ENCODE measurements at regions not wholly inside any gene's neighbourhood (a gene's known extent, or its start where the extent isn't known, plus 50 kb on each side); places are given as distances from the start of the nearest gene placed in this dataset.

DNA sequence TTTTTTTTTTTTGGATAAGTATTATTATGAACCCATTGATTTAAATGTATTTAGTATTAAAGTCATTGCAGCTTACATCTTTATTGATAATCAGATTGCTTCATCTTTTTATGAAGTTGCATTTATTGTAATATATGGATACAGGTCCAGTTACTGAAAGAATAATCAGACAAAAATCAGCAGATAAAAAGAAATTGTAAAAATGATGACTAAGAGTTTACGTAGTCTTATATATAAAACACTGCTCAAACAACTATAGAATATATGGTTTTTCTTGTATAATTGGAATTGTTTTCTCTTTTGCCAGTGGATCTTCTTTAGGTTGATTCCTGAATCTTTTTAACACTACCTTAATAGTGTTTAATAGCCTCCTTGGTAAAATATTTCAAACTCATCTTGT lies 378.3 kb downstream of the DUSP6 start:
- TF ChIP-seq TCF12 (IDR thresholded peaks at IDR 0.05; ENCODE audit: low read depth) (no peak), FOXM1 (IDR thresholded peaks at IDR 0.05; ENCODE audit: borderline replicate concordance, low read depth) (no peak), TEAD4 (IDR thresholded peaks at IDR 0.05) (no peak), EP300 (IDR thresholded peaks at IDR 0.05; ENCODE audit: borderline replicate concordance) (no peak), CREB1 (IDR thresholded peaks at IDR 0.05; ENCODE audit: low read depth) (no peak), TAF1 (IDR thresholded peaks at IDR 0.05; ENCODE audit: low read depth) (no peak), CEBPB (IDR thresholded peaks at IDR 0.05) (no peak), ZBTB7A (IDR thresholded peaks at IDR 0.05; ENCODE audit: low read depth) (no peak), EGR1 (IDR thresholded peaks at IDR 0.05) (no peak), REST (IDR thresholded peaks at IDR 0.05; ENCODE audit: low read depth) (no peak), MAX (IDR thresholded peaks at IDR 0.05) (no peak), NFIC (IDR thresholded peaks at IDR 0.05) (no peak)
- TF ChIP-seq, protein P1, sequence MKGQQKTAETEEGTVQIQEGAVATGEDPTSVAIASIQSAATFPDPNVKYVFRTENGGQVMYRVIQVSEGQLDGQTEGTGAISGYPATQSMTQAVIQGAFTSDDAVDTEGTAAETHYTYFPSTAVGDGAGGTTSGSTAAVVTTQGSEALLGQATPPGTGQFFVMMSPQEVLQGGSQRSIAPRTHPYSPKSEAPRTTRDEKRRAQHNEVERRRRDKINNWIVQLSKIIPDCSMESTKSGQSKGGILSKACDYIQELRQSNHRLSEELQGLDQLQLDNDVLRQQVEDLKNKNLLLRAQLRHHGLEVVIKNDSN (IDR thresholded peaks at IDR 0.05): no peak
